IMR-90 (cell line): ENCODE measurements at regions not wholly inside any gene's neighbourhood (a gene's known extent, or its start where the extent isn't known, plus 50 kb on each side); places are given as distances from the start of the nearest gene placed in this dataset.

ENCODE experiments used
- ATAC-seq: fragments of 200-7000 bp; cut with Tn5 transposase; 2 replicates; pipeline ENCODE4 v1.9.1; 2020; ENCODE audit warnings: low read depth, mild to moderate bottlenecking, moderate library complexity
- BruUV-seq: library from RNA; stranded (reverse); fragments of 400-500 nt; replicated peaks from 2 replicates; lab custom pipeline; 2021; lab: Mats Ljungman, UMichigan
- CTCF ChIA-PET: fragments of 300-600 bp; formaldehyde crosslinking; extraction: SDS; loops from one replicate; lab custom pipeline; 2021; ENCODE audit warnings: antibody characterized with exemption; lab: Yijun Ruan, JAX
- POLR2A ChIA-PET: fragments of 300-600 bp; sonication (Branson Sonifier 250); formaldehyde crosslinking; loops from one replicate; lab custom pipeline; 2022; ENCODE audit warnings: antibody characterized with exemption; ENCODE audit not compliant: unreplicated experiment; lab: Charles Lee
- DNase-seq: peaks from one replicate; pipeline ENCODE4 v3.0.0; 2013
- H2AFZ ChIP-seq: replicated peaks from 2 replicates; pipeline ENCODE3; 2013; ENCODE audit warnings: low read length, mild to moderate bottlenecking; ENCODE audit not compliant: poor library complexity
- H2AK5ac ChIP-seq: 2 replicates; pipeline ENCODE4 v1.6.1; 2013; ENCODE audit warnings: low read depth, low read length, inconsistent platforms
- H2AK9ac ChIP-seq: replicated peaks from 2 replicates; pipeline ENCODE3; 2013; ENCODE audit warnings: mild to moderate bottlenecking, low read depth, low read length, moderate library complexity; ENCODE audit not compliant: poor library complexity
- H2BK120ac ChIP-seq: 2 replicates; pipeline ENCODE4 v1.6.1; 2013; ENCODE audit warnings: low read depth, low read length, inconsistent platforms
- H2BK15ac ChIP-seq: 3 replicates; pipeline ENCODE4 v1.6.1; 2013; ENCODE audit warnings: low read depth, low read length, inconsistent platforms
- H2BK20ac ChIP-seq: 2 replicates; pipeline ENCODE4 v1.6.1; 2013; ENCODE audit warnings: low read depth, mild to moderate bottlenecking, inconsistent platforms, low read length, moderate library complexity
- H2BK5ac ChIP-seq: 2 replicates; pipeline ENCODE4 v1.6.1; 2013; ENCODE audit warnings: mild to moderate bottlenecking, low read depth, low read length, inconsistent platforms; ENCODE audit not compliant: poor library complexity, severe bottlenecking
- H3K14ac ChIP-seq: replicated peaks from 2 replicates; pipeline ENCODE4 v1.6.1; 2013; ENCODE audit warnings: low read depth, low read length, inconsistent platforms
- H3K18ac ChIP-seq: 2 replicates; pipeline ENCODE4 v1.6.1; 2013; ENCODE audit warnings: low read depth, low read length, control low read depth
- H3K23ac ChIP-seq: 2 replicates; pipeline ENCODE4 v1.6.1; 2013; ENCODE audit warnings: low read depth, low read length, inconsistent platforms
- H3K27ac ChIP-seq: 2 replicates; pipeline ENCODE4 v1.5.1; 2013; ENCODE audit warnings: mild to moderate bottlenecking, control low read depth, low read length; ENCODE audit not compliant: insufficient read depth
- H3K27me3 ChIP-seq: 2 replicates; pipeline ENCODE4 v1.6.1; 2013; ENCODE audit warnings: low read length; ENCODE audit not compliant: control insufficient read depth, insufficient read depth
- H3K36me3 ChIP-seq: 2 replicates; pipeline ENCODE4 v1.6.1; 2013; ENCODE audit warnings: low read length, mixed read lengths; ENCODE audit not compliant: control insufficient read depth, insufficient read depth
- H3K4ac ChIP-seq: 2 replicates; pipeline ENCODE4 v1.6.1; 2013; ENCODE audit warnings: low read depth, low read length, inconsistent platforms
- H3K4me1 ChIP-seq: 2 replicates; pipeline ENCODE4 v1.6.1; 2013; ENCODE audit warnings: low read length, mixed read lengths; ENCODE audit not compliant: control insufficient read depth, insufficient read depth
- H3K4me2 ChIP-seq: 2 replicates; pipeline ENCODE4 v1.6.1; 2013; ENCODE audit warnings: low read depth, mild to moderate bottlenecking, control low read depth, low read length, moderate library complexity
- H3K4me3 ChIP-seq: 2 replicates; pipeline ENCODE4 v1.5.1; 2013; ENCODE audit warnings: low read depth, mild to moderate bottlenecking, control low read depth, low read length, moderate library complexity; ENCODE audit not compliant: insufficient read depth
- H3K56ac ChIP-seq: 2 replicates; pipeline ENCODE4 v1.6.1; 2013; ENCODE audit warnings: low read length, inconsistent platforms; ENCODE audit not compliant: insufficient read depth; ENCODE audit errors: extremely low read depth
- H3K79me1 ChIP-seq, 2 experiments: 2 replicates each; pipeline ENCODE4 v1.6.1; 2013; ENCODE audit warnings: low read length in 2 of 2, inconsistent platforms in 1 of 2, low read depth in 1 of 2
- H3K9ac ChIP-seq: 2 replicates; pipeline ENCODE4 v1.6.1; 2013; ENCODE audit warnings: low read depth, low read length, control low read depth
- H3K9me1 ChIP-seq: 2 replicates; pipeline ENCODE4 v1.6.1; 2013; ENCODE audit warnings: low read length, inconsistent platforms; ENCODE audit not compliant: insufficient read depth
- H3K9me3 ChIP-seq: 2 replicates; pipeline ENCODE4 v1.6.1; 2013; ENCODE audit warnings: low read length; ENCODE audit not compliant: control insufficient read depth, insufficient read depth
- H4K20me1 ChIP-seq: 2 replicates; pipeline ENCODE4 v1.6.1; 2013; ENCODE audit warnings: low read length, inconsistent platforms; ENCODE audit not compliant: insufficient read depth
- H4K5ac ChIP-seq: 2 replicates; pipeline ENCODE4 v1.6.1; 2013; ENCODE audit warnings: mild to moderate bottlenecking, low read depth, low read length, control low read depth
- H4K8ac ChIP-seq, 2 experiments: 2 replicates each; pipeline ENCODE4 v1.6.1; 2013; ENCODE audit warnings: low read depth in 2 of 2, low read length in 2 of 2, control low read depth in 1 of 2, inconsistent platforms in 1 of 2
- H4K91ac ChIP-seq: 2 replicates; pipeline ENCODE4 v1.6.1; 2013; ENCODE audit warnings: low read depth, low read length, inconsistent platforms; ENCODE audit not compliant: insufficient read depth
- BHLHE40 ChIP-seq: fragments of 150-350 bp; IDR thresholded peaks from 2 replicates; pipeline ENCODE4 v1.6.1; 2016; ENCODE audit warnings: mild to moderate bottlenecking, low read depth, low read length
- FOS ChIP-seq: fragments of 150-350 bp; IDR thresholded peaks from 2 replicates; pipeline ENCODE4 v1.6.1; 2016; ENCODE audit warnings: low read depth, low read length
- MAFK ChIP-seq: IDR thresholded peaks from 2 replicates; pipeline ENCODE4 v1.6.1; 2012; ENCODE audit warnings: low read depth, low read length, improper control_type of control experiment
- MXI1 ChIP-seq: IDR thresholded peaks from 2 replicates; pipeline ENCODE4 v1.6.1; 2012; ENCODE audit warnings: low read depth, mild to moderate bottlenecking, low read length, moderate library complexity, borderline replicate concordance
- NFE2L2 ChIP-seq: fragments of 150-350 bp; IDR thresholded peaks from 2 replicates; pipeline ENCODE4 v1.6.1; 2016; ENCODE audit warnings: low read depth, mild to moderate bottlenecking, low read length
- RAD21 ChIP-seq: IDR thresholded peaks from 2 replicates; pipeline ENCODE4 v1.6.1; 2012; ENCODE audit warnings: low read length, improper control_type of control experiment
- RCOR1 ChIP-seq: IDR thresholded peaks from 2 replicates; pipeline ENCODE4 v1.6.1; 2012; ENCODE audit warnings: mild to moderate bottlenecking, low read length, improper control_type of control experiment; ENCODE audit not compliant: insufficient replicate concordance
- RFX5 ChIP-seq: IDR thresholded peaks from 2 replicates; pipeline ENCODE4 v1.8.0; 2012; ENCODE audit warnings: low read depth, mild to moderate bottlenecking, low read length, moderate library complexity
- SMC3 ChIP-seq: fragments of 150-350 bp; IDR thresholded peaks from 2 replicates; pipeline ENCODE4 v1.6.1; 2016; ENCODE audit warnings: low read depth, mild to moderate bottlenecking, antibody characterized with exemption, low read length, moderate library complexity
- WGBS, 2 experiments: methylation state at CpG; one replicate each; pipeline versions ENCODE4 v1.1.5 to v1.1.7; 2013; ENCODE audit warnings: missing lambda C conversion rate in 2 of 2; ENCODE audit not compliant: insufficient read length in 1 of 2; ENCODE audit errors: extremely low coverage in 2 of 2; 5-methylcytosine and 5-hydroxymethylcytosine counted together
- dilution Hi-C: fragments of 300-500 bp; cut with HindIII; formaldehyde crosslinking; loops from one replicate; pipeline ENCODE4 v1.14.3; 2018; ENCODE audit warnings: low sequenced_read_pairs; ENCODE audit not compliant: unreplicated experiment
- in situ Hi-C: fragments of 300-500 bp; cut with MboI; formaldehyde crosslinking; loops from 3 replicates; pipeline ENCODE4 v1.14.3; 2019; ENCODE audit warnings: low sequenced_read_pairs, inconsistent platforms, mixed read lengths
- intact Hi-C: fragments of 100-400 bp; cut with micrococcal nuclease; formaldehyde crosslinking; loops from 2 replicates; pipeline ENCODE4 v1.10.0; 2022

DNA sequence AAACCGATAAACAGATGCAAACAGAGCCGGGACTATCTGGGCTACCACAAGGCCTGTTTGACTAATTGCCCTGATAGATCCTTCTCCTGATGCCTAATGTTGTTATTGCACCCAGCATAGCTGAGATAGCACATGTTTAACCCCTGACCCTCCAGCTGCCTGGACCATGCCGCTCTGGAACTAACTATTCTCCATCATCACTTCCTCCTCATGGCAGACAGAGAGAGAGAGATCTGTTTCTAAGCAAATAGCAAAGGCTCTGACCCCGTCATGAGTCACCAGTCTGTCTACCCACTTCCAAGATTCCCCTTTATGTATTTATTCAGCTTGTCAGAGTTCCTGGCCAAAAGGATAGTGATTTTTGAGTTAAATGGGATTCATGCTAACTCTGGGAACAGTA lies 58.2 kb upstream of the FLRT2 start:
- H3K27ac ChIP-seq: no peak overlapping the region
- dilution Hi-C loops (no loop called here), intact Hi-C loops (no loop called here), in situ Hi-C loops (no loop called here)
- H2AK5ac ChIP-seq: no peak overlapping the region
- no peak overlapping the region for H3K18ac ChIP-seq
- no peak overlapping the region for H2AK9ac ChIP-seq
- H3K14ac ChIP-seq: no peak overlapping the region
- TF ChIP-seq RAD21 (no peak), RCOR1 (peak; percentile 65), FOS (peak; percentile 77; the same call in 1 of the 2 replicates), MAFK (no peak), RFX5 (no peak), SMC3 (no peak), BHLHE40 (peak; percentile 57), NFE2L2 (no peak), MXI1 (peak; percentile 80; the same call in 1 of the 2 replicates)
- no peaks in the 10 kb centered on the region for H3K36me3 ChIP-seq
- WGBS, 2 experiments: 7% methylated on average over 2 of the region's 4 CpGs; no CpG with 5 or more reads in 1 of the 2 experiments
- H3K23ac ChIP-seq: no peak overlapping the region
- H2AFZ ChIP-seq: no peak overlapping the region
- H4K91ac ChIP-seq: no peak overlapping the region
- no TSS peak for BruUV-seq
- H2BK120ac ChIP-seq: no peak overlapping the region
- no peak overlapping the region for H3K4me2 ChIP-seq
- no peak overlapping the region for H2BK20ac ChIP-seq
- H4K8ac ChIP-seq: no peak overlapping the region
- no peaks in the 10 kb centered on the region for H3K27me3 ChIP-seq
- no peaks in the 10 kb centered on the region for H3K79me1 ChIP-seq
- no peak overlapping the region for H3K4ac ChIP-seq
- H3K4me3 ChIP-seq: no peak overlapping the region
- no peak overlapping the region for H2BK5ac ChIP-seq
- H4K20me1 ChIP-seq: no peaks in the 10 kb centered on the region
- DNase-seq: peak; percentile 94
- peaks cover 2% of the 10 kb centered on the region; the same call in 1 of the 2 replicates for H3K4me1 ChIP-seq
- H2BK15ac ChIP-seq: no peak overlapping the region
- ChIA-PET POLR2A (no interaction called here), CTCF (interaction anchor here (0.7 to 1.0 kb wide), 2 partner anchors 9 to 13 kb away, joined by 3 read pairs; no protein-coding TSS in a partner anchor)
- H3K9me1 ChIP-seq: 0 out of 2 replicates have a peak, but pooled peaks cover 2% of the 10 kb centered on the region
- H3K56ac ChIP-seq: no peak overlapping the region
- ATAC-seq: peak; percentile 98
- H3K9me3 ChIP-seq: no peaks in the 10 kb centered on the region
- no peak overlapping the region for H3K9ac ChIP-seq
- H4K5ac ChIP-seq: no peak overlapping the region
